ENCODE measurements at regions not wholly inside any gene's neighbourhood (a gene's known extent, or its start where the extent isn't known, plus 50 kb on each side); places are given as distances from the start of the nearest gene placed in this dataset.
"Not testable (repeated sequence)": the region's sequence is repeated elsewhere in the genome, so short reads cannot be mapped to it uniquely, and the experiment has no call there.

DNA sequence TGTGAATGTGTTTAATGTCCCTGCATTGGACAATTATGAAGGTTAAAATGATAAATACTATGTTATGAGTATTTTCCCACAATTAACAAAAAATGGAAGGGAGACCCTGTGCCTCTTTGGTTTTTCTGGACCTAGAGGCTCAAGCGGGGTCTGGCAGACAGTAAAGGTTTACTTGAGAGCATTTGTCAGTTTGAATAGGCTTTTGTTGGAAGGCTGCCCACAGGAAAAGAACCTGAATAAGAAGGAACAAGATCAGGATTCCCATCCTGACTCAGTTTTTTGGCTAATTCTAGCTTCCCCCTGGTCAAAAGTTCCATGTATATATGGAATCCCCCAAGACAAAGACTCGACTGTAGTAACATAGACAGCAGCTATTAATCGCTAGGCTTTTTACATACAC is 150.9 kb upstream of the JUN start:
- DNase-seq (ENCODE audit: low read depth), result no peak

DNA sequence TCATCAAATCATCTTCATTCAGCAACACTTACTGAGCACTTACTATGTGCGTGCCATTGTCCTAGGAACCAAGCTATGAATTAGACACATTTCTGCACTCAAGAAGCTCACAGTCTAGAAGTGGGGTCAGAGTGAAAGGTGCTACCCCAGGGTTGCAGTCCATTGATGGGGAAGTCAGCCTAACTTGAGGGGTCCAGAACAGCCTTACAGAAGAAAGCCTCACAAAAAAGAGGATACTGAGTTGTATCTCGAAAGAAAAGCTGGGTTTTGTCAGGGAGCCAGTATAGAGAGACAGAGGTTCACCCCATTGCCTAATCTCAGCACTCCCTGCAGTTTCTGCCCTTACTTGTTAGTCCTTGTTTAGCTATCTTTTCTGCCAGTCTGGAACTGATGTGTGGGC is 153.1 kb upstream of the JUN start:
- DNase-seq (ENCODE audit: low read depth), result no peak

- DNase-seq (ENCODE audit: low read depth), result no peak
These were observed 155.3 kb upstream of the JUN start for GRCh38 chr1:58939146-58939545.

DNA sequence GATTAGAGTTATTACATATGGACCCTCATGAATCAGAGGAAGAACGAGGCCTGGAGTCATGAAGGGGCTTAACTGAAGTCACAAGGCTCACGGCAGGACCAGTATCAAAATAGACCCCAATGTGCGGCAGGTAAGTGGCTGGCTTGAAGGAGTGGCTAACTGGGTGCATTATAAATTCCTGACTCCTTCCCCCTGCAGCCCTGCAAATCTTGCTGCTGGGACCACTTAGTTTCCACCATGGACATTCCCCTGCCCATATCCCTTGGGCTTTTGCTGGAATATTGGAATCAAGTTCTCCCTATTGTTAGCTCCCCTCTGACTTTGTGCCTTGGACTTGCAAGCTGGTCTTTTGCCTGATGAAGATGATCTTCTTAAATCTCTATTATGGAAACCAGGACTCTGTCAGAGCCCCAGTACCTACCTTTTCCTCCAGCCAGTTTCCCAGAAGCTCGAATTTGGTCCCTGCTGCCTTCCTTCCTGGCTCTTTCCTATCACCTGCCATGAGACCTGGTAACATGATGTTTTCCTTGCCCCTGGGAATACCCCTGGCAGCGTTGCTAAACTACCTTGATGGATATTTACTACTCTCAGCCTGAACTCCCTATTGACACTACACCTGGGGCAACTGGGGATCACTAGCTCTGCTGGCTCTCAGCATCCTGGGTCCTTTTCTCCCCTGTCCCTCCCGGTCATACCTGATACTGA is 156.0 kb upstream of the JUN start:
- DNase-seq (ENCODE audit: low read depth), result no peak

DNA sequence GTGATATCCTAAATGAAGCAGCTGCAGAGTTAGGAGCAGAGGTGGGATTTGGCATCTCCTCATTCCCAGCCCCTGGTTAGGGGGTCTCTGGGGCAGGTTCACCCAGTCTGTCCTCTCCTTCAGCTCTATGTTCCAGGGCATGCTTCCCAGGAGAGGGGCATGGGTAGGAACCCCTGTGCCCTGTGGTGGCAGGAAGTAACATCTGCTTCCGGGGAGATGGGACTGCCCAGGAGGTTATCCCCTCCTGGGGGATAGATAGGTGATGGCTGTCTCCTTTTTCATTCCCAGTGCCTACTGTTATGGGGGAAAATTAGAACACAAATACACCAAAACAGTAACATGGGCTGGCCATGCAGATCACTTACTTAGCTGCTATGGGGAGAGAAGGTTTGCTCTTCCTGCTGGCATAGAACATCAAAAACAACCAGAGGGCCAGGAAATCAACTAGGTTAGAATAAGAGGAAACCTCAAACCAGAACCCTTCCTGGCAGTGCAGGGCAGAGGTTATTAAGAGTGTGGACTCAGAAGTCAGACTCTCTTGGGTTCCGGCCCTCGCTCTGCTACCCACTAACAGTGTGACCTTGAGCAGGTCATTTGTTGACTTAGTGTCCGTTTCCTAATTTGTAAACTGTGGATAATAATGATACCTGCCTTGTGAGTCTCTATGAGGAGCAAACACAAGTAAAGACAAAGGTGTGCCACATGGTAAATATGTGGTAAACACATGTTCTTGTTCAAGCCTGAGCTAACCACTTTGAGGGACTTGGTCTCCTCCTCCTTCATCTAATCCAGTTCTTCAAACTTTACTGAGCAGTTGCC is 157.8 kb upstream of the JUN start:
- no peak for DNase-seq (ENCODE audit: low read depth)

GRCh38 chr1:58942759-58943191 is 158.9 kb upstream of the JUN start:
- DNase-seq (ENCODE audit: low read depth), result no peak

GRCh38 chr1:58943776-58944175 is 159.9 kb upstream of the JUN start:
- DNase-seq (ENCODE audit: low read depth), result no peak

- DNase-seq (ENCODE audit: low read depth), result no peak
These were observed 160.6 kb upstream of the JUN start for GRCh38 chr1:58944439-58944838.

DNA sequence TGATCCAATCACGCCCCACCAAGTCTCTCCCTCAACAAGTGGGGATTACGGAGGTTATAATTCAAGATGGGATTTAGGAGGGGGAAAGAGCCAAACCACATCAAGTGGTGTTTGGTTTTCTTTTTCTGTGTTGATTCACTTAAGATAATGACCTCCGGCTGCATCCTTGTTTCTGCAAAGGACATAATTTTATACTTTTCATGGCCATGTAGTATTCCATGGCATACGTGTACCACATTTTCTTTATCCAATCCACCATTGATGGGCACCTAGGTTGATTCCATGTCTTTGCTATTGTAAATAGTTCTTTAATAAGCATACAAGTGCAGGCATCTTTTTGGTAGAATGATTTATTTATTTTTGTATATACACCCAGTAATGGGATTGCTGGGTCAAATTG is 162.5 kb upstream of the JUN start:
- DNase-seq (ENCODE audit: low read depth), result no peak

GRCh38 chr1:58948671-58949070 is 164.8 kb upstream of the JUN start:
- no peak for DNase-seq (ENCODE audit: low read depth)

GRCh38 chr1:58949551-58950220 is 165.8 kb upstream of the JUN start:
- DNase-seq (ENCODE audit: low read depth), result no peak

DNA sequence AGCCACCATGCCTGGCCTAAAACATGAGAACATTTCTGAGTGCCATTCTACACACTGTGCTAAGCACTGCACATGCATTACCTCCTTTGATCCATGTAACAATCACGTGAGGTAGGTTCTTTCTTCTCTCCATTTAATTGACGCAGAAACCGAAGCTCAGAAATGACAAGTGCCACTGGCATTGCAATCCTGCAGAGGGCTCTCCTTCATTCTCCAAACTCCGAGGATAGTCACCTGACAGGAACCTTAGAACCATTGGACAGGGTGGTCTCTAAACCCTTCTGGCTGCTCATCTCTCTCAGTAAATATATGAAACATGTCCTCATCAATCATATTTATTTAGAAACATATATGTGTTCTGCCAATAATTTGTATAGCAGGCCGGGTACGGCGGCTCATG is 167.1 kb upstream of the JUN start:
- DNase-seq (ENCODE audit: low read depth), result no peak

GRCh38 chr1:58953951-58954350 is 170.1 kb upstream of the JUN start:
- not testable (repeated sequence) for DNase-seq (ENCODE audit: low read depth)

DNA sequence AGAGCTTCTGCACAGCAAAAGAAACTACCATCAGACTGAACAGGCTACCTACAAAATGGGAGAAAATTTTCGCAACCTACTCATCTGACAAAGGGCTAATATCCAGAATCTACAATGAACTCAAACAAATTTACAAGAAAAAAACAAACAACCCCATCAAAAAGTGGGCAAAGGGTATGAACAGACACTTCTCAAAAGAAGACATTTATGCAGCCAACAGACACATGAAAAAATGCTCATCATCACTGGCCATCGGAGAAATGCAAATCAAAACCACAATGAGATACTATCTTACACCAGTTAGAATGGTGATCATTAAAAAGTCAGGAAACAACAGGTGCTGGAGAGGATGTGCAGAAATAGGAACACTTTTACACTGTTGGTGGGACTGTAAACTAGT is 179.4 kb upstream of the JUN start:
- DNase-seq (ENCODE audit: low read depth), result not testable (repeated sequence)

GRCh38 chr1:58964428-58964827 is 180.6 kb upstream of the JUN start:
- no peak for DNase-seq (ENCODE audit: low read depth)

DNA sequence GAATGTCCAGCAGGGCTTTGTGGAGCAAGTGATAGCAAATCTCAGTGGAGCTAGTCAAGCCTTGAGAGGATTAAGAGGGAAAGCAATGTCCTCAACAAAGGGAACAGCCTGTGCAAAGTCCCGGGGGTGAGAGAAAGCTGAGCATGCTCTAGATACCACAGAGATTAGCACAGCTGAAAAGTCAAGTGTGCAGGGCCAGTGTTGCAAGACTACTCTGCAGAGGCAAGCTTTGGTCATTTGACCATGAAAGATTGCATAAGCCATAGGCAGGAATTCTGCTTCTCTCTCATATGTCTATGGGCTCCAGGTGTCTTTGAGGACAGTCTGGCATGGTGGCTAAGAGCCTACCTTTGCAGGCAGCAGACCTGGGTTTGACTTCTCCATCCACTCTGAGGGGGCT is 181.0 kb upstream of the JUN start:
- DNase-seq (ENCODE audit: low read depth), result no peak

DNA sequence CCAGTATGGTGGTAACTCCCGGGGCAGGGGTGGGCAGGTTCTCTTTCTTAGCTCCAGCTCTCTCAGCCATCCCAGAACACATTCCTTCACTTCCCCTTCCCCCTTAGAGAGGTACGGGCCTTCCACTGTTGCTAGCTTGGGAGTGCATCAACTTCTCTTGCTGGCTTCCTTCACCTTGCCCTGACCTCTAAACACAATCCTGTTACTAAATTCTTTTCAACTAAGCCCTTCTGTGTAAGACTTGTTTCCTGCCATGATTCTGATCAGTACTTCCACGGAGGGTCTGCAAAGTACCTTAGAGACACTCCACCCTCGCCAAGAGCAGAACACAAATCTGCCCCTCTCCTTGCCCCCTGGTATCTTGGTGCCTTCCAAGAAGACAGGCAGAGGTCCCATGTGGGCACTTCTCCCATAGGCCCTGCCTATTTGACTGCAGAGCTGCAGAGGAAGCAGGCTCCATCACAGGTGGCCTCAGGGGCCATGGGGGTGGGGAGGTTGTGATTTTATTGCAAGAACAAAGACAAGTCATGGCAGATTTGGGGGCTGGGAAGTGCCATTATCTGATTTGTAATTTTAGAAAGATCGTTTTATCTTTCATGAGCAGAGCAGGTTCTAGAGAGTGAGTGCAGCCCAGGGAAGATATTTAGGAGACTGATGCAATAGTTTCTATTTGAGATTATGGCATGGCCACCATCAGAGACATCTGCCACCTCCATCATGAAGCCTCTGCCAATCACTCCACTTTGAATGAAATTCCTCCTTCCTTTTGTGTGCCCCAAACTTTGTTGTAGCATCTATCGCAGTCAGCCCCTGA is 182.5 kb upstream of the JUN start:
- DNase-seq (ENCODE audit: low read depth), result no peak

DNA sequence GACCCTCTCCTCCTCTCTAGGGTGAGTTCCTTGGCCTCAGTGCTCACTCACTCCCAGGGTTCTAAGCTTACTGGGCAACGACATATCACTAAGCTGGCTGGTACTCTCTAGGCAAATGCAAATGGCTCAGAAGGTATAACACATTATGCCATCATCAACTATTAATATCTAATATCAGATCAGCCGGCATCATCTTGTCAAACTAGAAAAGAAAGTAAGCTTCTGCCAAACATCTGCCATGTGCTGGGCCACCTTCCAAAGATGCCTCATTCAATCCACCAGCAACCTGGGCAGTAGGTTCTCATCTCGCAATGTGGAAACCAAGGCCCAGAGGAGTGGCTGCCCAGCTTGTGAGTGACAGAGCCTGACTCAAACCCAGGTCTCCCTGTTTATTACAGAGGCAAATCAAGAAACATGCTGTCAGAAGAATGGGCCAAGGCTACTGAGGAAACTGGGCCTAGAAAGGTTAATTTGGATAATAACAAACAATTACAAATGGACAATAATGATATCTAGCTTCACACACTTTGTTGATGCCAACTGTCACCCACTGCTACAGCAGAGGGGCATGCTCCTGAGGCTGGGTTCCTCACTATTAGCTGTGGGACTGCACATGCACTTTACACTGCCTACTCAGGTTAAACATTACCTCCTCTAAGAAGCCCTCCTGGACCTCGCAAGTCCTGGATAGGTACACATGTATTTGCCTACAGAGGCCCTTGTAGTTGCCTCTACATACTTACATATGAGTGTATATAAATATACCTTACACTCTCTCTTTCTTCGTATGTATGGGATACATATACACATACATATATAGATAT is 183.3 kb upstream of the JUN start:
- no peak for DNase-seq (ENCODE audit: low read depth)

DNA sequence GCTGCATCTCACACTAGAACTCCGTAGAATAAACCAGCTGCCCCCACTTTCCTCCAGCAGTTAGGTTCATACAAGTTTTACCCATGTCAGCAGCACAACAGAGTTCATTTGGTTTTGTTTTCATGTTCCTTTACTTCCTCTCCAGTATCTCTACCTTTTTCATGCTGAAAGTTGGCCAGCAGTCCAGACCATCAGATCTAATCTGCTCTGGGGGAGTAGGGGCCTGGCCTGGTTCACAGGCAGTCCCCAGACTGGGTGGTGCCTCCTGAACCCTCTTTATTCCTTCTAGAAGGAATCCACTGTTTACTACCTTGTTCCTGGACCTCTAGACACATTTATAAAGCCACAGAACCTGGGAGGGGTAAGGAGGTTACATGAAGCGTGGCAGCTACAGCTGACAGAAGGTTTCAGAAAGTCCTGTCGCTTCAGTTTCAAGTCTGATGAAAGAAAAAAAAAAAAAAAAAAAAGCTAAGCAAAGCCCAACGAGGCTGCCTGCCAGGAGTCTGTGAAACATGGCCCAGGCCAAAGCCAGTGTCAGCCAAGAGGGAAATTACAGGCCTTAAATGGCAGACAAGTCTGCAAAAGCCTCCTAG is 184.6 kb upstream of the JUN start:
- no peak for DNase-seq (ENCODE audit: low read depth)

GRCh38 chr1:58969176-58969575 is 185.3 kb upstream of the JUN start:
- not testable (repeated sequence) for DNase-seq (ENCODE audit: low read depth)

- no peak for DNase-seq (ENCODE audit: low read depth)
These were observed 187.8 kb upstream of the JUN start for GRCh38 chr1:58971629-58972140.
